Endometrium (tissue), 2 donors: ENCODE measurements at regions not wholly inside any gene's neighbourhood (a gene's known extent, or its start where the extent isn't known, plus 50 kb on each side); places are given as distances from the start of the nearest gene placed in this dataset.
A peak's percentile ranks its signal among the peaks of the same experiment; 100 is the strongest.
"Not testable (repeated sequence)": the region's sequence is repeated elsewhere in the genome, so short reads cannot be mapped to it uniquely, and the experiment has no call there.

ENCODE experiments used
- FAIRE-seq: peaks from 2 replicates; lab custom pipeline; 2012; peaks lifted over from hg19 to GRCh38; lab: Jason Lieb, UNC
- donor health status: control.
- donor health status: control.

DNA sequence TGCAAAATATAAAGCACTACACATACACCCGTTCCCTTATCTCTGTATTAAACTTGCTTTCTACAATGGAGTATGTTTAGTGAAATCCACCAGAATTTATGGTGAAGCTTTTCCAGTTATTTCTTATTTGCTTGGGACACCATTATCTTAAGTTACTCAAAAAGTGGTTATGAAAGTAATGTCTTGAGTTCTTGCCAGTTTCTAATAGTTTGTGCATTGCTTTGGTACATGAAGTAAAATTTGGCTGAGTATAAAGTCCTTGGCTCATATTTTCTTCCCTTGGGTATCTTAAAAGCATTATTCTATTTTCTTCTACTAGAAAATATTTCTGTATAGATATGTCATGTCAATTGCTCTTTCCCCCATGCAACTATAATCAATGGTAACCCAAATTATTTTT lies 85.2 kb downstream of the POLR1F start:
- FAIRE-seq: no peak

DNA sequence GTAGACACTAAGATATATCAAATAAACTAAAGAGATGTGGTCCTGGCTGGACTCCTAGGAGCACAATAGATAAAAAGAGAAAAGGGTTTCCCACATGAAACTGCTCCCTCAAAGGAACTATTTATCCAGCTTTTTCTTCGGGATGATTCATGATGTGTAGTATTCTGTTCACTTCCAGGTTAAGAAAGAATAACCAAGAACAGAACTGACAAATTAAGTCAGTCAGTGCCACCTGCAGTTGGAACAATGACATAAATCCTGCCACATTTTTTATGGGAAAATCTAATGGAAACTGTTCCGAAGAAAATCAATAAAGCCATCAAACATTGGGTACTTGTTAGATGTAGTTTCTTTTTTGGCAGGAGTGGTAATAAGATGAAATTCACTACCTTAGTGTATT lies 87.1 kb downstream of the POLR1F start:
- FAIRE-seq: no peak

DNA sequence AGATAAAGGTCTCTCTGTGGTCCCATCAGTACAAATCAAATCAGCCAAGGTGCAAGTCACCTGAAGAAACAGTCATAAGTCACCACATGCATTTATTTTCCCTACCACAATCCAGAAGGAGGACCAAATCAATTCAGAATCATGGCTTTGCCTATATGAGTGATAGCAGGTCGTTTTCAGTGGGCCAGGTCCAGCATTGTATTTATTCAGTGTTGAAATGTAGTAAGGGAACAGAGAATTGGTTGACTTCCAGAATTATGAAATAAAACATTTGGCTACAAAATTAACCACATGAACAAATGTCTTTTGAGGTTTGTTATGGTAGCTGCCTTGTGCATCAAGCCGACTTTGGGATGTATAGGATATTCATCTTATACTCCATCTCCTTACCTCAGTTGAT lies 88.4 kb downstream of the POLR1F start:
- no peak for FAIRE-seq

DNA sequence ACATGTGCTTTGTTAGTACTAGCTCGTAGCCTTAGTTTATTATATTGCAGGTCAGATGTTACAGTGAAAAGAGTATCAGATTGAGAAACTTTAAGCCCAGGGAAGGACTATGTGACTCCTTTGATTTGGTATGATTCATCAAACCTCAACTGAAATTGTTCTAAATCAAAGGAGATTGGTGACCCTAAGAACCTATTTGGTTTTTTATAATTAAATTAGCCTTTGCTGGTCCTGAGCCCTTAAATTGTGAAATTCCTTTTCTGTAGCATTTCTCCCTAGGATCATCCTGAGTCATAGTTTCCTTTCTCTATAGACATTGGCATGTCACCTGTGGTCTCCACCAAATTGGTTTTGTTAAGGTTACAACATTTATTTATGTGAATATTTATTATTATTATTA lies 89.7 kb downstream of the POLR1F start:
- FAIRE-seq: no peak

DNA sequence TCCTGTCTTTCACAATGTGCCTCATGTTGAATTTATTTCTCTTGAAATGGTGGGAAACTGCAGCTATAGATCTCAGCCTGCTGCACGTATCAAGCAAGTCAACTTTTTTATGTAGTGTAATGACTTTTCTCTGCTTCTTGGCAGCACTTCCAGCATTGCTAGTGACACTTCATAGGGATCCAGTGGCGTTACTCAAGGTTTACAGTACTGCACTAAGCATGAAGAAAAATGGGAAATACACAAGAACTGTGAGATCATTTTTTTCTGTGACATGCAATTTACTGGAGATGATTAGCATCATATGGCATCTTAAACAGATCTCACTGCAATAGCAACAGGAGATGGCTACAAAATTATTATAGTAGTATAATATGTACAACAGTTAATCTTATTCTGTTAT lies 90.9 kb downstream of the POLR1F start:
- no peak for FAIRE-seq

DNA sequence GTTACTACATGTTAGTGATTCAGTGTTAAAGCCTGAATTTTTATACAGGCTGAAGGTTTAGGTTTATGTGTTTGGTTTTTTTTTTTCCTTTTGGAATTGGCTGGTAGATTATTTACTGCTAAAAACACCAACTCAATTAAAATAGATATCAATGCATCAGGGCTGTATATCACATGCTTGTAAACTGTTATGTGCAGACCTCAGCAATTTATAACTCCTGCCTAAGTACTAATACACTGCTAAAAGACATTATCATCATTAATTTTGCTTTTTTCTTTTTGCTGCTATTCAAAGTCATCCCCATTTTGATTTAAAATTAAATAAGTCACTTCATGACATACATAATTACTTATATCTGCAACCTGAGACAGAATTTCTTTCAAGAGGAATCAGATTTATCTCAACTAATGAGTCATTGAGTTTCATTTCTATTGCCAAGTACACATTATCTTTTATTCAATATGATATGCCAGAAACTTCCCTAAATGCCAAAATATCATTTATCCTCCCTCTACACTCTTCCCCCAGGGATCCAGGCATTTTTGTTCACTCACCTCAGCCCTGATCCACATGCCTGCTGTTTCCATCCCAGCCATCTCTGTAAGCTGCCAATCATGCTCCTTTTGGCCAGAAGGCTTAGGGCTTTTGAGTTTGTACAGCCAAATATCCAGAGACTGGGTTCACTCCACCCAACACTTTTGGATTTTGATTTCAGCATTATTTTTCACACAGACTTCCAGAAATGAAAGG lies 98.5 kb downstream of the POLR1F start:
- no peak for FAIRE-seq

DNA sequence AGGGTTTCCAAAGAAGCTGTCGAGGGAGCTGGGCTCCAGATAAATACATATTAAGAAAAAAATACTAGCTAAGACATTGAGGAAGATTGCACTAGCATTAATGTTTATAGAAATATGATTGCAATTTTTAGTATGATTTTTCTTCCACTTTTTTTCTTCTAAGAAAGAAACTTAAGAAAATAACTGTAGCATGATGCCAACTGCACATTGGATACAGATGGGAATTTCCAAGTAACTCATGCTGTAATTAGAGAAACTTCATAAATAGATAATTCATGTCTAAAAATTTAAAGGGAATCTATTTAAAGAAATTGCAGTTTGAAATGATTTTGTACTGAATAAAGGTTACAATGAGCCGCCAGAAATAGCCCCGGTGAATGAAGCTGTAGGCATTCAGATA lies 119.4 kb downstream of the POLR1F start:
- FAIRE-seq: no peak

DNA sequence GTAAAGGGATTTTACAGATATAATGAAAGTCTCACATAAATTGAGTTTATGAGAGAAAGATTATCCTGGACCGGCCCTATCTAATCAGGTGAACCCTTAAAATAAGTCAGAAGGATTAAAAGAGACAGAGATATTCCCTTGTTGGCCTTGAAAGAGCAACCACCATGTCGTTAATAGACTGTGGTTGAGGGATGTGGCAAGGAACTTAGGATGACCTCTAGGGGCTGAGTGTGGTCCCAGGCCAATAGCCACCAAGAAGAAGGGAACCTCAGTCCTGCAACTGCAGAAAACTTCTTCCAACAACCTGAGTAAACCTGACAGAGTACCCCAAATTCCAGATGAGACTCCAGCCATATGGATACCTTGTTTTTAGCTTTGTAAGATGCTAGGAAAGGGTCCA lies 121.5 kb downstream of the POLR1F start:
- FAIRE-seq: no peak

DNA sequence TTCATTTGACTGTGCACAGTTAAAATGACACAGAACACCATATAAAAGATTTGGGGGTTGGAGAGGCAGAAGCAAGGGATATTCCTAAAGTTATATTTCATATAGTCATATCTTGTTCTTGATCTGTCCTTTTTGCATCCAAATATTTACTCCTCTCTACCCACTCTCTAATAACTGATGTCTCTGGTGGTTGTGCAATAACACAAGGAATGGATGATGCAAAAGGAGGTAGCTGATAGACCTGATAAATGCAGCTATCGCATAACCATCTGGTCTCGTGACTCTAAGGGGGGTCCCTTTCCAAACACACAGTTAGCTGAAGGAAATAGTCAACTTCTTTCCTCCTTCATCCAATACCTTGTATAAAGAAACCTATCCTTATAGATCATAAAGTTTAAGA lies 123.1 kb downstream of the POLR1F start:
- FAIRE-seq: no peak

DNA sequence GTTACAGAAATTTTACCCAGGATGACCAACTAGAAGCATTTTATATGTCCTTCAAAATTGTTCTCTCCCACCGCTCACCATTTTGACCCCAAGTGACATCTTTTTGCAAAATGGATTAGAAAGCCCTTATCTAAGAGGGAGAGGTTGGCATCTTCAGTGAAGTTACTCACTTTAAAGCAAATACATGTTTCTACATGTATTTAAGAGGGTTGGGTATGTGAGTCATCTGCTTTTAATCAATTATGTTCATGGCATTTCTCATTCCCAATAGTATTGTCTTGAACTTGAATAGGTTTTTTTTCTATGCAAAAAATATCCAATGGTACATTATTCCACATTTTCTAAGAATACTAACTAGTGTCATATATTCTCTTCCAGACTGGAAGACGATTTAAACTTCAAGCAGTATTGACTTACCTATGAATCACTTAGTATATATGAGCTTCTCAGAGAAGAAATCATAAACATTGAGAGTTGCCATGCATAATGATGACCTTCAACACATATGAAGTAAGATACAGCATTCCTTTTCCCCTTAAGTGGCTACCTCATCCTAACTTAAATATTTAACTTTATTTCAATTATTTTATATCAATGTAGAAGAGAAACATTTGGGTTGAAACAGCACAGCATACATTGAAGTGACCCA lies 132.8 kb downstream of the POLR1F start:
- FAIRE-seq: no peak

DNA sequence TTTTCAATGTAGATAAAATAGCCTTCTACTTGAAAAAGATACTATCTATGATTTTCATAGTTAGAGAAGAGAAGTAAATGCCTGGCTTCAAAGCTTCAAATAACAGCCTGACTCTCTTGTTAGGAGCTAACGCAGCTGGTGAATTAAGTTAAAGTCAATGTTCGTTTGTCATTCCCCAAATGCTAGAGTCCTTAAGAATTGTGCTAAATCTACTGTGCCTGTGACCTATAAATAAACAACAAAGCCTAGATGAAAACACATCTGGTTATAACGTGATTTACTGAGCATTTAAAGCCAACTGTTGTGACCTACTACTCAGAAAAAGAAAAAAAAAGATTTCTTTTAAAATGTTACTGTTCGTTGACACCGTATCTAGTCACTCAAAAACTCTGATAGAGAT lies 134.7 kb downstream of the POLR1F start:
- peak; percentile 82 for FAIRE-seq

DNA sequence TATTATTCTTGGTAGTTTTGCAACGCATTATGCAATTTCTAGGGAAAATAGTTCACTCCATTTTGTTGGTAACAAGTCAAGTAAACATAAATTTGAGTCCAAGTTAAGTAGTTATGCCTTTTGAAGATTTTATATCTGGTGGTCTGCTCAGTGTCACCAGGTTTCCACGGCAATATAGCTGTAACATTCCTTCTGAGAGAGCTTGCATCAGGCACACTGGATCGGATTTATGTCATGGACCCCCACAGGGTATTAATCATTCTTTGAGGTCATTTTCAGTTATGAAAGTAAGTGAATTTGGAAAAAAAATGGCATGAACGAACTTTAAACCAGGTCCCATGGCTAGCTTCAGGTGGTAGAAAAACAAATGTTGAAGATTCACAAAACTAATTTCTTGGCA lies 136.3 kb downstream of the POLR1F start:
- FAIRE-seq: peak; percentile 97

DNA sequence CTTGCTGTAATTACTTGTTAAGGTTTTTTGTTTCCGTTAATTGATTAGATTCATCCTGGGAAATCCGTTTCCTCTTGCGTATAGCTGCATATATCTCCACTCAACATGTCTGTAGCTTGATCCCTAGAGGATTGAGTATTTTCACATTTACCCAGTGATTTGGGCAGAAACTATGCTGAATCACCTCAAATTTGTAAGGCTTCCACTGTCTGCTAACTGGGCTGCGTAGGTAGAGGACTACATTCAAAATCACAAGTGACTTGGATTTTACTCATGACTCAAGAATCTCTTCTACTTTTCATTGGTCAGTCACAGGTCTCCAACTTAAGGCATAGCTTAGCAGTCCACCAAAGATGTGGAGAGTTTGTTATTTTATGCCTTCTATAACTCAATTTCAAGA lies 141.8 kb downstream of the POLR1F start:
- FAIRE-seq: no peak

DNA sequence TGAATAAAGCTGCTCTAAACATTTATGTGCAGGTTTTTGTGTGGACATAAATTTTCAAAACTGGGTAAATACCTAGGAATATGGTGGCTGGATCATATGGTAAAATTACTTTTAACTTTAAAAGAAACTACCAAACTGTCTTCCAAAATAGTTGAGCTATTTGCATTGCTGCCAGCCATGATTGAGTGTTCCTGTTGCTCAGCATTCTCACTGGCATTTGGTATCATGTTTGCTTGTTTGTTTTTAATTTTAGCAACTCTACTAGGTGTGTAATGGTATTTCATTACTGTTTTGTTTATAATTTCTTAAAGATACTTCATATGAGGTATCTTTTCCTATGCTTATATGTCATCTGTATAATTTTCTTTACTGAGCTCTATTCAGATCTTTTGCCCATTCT lies 143.2 kb downstream of the POLR1F start:
- FAIRE-seq: no peak

DNA sequence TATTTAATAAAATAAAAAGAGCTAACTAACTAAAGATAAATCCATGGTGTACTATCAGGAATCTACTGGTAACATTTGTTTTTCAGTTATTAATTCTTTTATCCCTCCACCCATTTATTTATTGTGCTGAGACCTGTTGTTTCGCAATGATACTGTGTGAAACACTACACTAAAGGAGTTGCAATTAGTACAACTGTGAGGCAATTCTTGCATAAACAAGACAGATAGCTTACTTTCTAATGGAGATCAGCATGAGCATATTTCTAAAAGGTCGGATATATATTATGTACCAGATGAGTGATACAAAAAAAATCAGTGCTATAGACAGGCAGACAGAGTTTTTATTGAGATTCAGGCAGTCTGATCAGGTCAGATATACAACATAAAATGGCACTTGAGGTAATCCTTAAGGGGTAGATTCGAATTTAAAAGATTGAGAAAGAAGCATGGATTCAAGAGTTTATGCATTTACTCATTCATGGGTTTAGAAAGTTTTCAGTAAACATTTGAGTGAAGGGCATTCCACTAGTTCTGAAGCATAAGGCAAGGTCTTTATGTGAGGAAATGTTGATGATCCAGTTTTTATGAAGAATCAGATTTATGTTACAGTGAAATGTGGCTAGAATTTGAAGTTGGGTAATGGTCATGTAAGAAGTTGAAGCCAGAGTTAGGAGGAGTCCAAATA lies 147.6 kb downstream of the POLR1F start:
- no peak for FAIRE-seq

DNA sequence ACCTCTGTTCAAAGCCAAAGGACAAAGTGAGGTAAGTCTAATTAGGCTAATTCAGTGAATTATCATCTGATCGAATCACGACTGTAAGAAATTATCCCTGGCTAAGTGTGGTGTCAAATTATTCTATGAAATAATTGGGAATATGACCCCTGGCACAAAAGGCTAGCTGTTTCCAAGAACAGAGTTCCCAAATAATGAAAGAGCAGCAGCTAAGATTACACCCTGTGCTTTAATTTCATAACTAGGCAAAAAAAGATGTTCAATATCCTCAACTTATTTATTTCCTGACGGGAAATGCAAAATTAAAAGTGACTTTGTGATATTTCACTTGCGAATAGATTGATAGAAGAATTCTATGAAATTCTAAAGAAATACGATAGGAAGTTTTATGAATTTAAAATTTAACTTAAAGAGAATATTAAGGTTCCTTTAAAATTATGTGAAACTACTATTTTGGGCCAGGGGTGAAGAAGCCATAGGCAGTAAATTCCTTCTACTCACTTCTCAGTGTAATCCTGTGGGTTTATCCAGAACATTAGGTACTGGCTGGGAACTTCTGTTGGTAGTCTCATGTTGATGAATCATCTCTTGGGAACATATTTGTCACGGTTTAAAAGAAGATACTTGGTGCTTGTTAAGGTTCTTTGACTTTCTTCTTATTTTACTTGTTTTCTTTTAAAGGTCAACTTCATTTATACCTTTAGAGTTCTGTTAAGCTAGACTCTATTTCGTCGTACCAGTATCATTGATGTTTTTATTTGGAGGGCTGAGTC lies 148.5 kb downstream of the POLR1F start:
- no peak for FAIRE-seq

DNA sequence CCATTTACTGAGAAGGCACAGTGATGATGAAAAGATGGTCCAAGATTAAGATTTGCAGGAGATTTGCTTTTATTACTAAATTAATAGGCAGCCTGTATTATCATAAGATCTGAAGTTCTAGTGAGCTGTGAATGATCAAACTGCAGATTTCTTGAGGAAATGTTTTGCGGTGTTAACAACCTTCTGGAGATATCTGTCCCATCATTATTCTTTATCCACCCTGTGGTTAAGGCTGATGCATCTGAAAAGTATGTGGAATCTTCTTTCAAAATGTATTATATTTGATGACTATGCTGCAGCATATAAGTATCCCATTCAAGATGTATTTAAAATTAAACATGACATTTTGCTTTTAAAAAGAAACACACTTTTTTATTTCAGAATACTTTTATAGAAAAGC lies 150.3 kb downstream of the POLR1F start:
- FAIRE-seq: no peak

DNA sequence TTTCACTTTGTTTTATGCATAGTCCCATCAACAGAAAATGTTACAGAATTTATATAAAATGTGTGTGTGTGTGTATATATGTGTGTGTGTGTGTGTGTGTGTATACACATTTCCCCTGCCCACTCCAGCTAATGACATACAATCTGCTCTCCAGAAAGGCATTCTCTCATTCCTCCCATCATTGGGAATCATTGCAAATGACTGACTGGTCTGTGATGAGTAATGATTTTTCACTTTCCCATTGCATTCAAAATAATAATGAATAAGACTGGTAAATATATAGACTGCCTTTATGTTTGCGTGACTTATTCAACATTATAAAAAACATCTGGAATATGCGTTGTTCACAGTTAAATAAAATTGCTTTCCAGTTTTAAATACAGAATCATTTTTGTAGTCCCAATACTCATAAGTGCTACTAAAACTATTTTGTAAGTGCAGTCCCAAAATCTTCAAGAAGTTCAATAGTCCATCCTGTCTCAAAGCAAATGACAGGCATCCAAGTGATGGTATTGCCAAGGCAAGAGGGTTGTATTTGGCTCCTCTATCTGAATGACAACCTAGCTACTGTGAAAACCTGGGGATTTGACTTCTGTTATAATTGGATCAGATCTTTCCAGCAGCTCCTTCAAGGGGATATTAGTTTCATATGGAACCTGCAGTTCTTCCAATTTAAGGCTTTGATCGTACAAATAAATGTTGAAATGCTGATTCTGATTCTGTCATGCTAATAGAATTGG lies 150.9 kb downstream of the POLR1F start:
- no peak for FAIRE-seq

DNA sequence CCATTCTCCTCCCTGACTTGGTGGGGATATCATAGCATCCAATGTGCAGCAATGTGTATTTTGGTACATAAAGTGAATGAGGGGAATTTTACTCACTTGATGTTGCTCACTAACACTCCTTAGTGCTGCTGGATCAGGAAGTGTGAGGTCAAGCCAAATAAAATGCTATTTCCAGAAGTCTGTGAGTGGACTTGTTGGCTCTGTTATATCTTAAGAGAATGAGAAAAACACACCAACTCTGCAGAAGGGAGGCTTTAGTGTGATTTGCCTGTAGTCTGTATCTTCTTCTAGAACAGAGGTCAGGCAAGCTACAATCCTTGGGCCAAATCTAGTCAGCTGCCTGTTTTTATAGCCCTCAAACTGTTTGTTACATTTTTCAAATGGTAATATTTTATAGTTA lies 154.3 kb downstream of the POLR1F start:
- no peak for FAIRE-seq

DNA sequence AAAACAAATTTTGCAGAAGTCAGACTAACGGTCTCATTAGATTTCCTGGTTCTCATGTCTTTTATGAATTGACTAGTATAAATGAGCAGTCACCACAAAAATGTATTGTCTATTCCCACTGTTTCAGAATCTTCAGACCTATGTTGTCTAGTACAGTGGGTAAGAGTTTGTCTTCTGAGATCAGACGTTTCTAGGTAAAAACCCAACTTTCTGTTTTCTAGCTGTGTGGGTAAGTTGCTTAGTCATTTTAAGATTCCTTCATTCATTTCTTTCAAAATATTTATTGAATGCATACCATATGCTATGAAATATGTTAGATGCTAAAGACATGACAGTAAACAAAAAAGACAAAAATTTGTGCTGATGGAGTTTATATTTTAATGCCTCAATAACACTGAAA lies 156.3 kb downstream of the POLR1F start:
- no peak for FAIRE-seq

DNA sequence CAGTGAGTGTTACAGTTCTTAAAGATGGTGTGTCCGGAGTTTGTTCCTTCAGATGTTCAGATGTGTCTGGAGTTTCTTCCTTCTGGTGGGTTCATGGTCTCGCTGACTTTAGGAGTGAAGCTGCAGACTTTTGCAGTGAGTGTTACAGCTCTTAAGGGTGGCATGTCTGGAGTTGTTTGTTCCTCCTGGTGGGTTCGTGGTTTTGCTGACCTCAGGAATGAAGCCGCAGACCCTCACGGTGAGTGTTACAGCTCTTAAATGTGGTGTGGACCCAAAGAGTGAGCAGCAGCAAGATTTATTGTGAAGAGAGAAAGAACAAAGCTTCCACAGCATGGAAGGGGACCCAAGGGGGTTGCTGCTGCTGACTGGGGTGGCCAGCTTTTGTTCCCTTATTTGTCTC lies 159.6 kb downstream of the POLR1F start:
- FAIRE-seq: not testable (repeated sequence)

DNA sequence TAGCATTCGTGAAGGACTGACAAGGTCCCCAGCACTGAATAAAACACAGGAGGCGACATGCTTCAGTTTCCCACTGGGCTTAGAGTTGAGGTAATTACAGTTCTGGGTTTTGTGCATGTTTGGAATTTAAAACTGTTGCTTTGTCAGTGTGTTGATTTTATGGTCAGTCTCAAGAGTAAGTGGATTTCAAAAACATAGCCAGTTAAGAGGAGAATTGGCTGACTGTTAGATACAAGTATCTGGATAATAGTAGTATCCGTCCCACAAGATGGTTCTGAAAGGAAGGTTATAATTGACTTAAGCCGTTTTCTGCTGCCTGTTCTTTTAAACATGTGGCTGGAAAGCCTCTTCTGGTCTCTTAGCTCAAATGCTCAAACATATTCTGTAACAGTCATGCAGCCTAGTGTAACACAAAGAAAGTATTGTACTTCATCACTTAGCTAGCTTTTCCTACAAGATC lies 170.9 kb downstream of the POLR1F start:
- FAIRE-seq: no peak
